Amniotic epithelial cell (primary cell): ENCODE measurements at regions not wholly inside any gene's neighbourhood (a gene's known extent, or its start where the extent isn't known, plus 50 kb on each side); places are given as distances from the start of the nearest gene placed in this dataset.

ENCODE experiments used
- DNase-seq: peaks from one replicate; pipeline ENCODE4 v3.0.0-alpha.2; 2010; ENCODE audit warnings: low read depth

DNA sequence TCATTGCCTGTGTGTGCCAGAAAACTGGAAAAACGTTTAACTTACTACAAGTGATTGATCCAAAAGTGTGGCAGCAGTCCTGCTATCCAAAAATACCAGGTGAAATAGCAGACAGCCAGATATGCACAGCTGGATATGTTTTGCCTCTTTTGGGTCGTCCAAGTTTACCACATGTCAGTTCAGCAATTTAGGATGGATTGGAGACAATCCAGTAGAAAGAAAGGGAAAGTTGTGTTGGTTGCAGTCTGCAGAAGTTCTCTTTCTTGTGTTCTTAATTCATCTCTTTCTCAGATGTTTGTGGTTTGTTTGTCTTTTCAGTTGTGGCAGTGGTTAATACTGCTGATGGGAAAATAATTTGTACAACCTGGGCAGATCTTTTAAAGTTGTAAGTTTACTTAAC lies 645.0 kb downstream of the PTPRC start:
- DNase-seq: no peak

DNA sequence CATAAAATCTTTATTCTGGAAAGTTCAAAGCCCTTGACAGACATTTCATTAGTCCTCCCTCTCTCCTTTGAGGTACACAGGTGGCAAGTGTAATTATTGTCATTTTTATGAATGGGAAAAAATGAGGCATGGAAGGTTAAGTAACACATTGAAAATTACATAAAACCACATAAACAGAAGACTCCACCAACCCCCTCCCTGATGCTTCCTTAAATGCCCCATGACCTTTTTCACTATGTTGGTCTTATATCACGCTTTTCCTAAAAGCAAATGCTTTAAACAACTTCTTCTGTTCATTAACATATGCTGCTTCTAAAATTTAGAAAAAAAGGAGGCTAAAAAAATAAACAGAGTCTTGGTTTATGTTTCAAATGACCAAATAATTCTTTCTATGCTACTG lies 648.4 kb downstream of the PTPRC start:
- no peak for DNase-seq

DNA sequence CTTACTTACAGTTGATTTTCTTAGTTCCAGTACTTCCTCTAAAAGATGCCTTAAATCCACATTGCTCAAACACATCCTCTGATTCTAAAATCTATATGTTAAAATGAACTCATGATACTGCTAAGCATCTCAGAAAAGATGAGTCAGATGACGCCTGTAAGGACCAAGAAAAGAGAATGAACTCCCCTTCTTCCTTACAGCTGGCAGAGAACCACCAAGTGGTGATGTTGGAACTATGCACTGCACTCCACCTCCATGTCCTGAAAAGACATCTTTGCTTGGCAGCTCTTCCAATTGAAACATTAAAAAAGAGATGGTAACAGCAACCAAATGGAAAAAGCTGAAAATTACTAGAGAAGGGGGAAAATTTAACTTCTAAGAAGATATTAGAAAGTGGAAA lies 648.8 kb downstream of the PTPRC start:
- DNase-seq: no peak

- DNase-seq: peak; percentile 63
Observed at GRCh38 chr1:199290186-199290585, 651.3 kb downstream of the PTPRC start.

DNA sequence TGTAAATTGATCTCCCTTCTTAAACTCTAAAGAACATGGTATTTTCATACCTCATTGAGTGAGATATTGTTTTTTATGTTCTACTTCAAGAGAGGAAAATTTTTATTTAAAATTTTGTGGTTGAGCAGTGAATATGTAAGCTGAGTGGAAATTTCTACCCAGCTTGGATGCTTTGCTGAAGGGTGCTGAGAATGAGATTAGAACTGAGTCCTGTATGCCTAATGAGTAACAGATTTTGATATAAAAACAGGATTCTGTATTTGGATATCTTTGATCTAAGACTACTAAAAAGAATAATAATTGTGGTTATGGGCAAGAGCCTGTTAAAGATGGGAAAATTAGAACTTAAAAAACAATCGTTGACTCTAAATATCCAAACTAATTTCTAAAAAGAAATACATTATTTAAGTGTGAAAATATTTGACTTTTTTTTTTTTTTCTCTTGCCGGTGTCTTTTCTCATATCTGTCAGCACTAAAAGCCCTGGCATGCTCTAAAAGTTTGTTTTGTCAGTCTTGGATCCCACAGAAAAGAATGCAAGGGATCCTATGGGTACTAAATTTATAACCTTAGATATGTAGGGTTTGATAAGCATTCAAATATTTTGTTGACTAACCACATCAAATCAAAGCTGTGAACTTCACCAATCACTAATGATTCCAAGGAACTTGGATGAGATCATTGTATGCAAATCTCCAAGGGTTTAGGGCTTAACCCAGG lies 652.3 kb downstream of the PTPRC start:
- DNase-seq: no peak

- no peak for DNase-seq
Observed at GRCh38 chr1:199292896-199293295, 654.1 kb downstream of the PTPRC start.

DNA sequence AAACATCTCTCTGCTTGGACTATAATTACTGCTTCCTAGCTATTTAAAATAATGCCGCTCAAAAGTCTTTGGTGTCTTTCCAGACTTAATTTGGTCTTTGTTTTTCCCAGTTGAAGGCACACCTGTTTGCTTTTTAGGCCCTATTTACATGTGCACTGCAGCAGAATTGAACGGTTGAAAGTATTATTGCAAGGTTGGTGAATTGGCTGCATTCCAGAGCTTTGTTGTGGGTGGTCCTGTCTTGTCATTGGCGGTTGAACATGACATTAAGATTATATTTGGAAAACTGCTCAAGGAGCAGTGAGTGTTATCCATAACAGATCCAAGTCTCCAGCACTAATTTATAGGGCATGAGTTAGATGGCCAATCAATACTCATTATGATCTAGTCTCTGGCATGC lies 656.3 kb downstream of the PTPRC start:
- no peak for DNase-seq

DNA sequence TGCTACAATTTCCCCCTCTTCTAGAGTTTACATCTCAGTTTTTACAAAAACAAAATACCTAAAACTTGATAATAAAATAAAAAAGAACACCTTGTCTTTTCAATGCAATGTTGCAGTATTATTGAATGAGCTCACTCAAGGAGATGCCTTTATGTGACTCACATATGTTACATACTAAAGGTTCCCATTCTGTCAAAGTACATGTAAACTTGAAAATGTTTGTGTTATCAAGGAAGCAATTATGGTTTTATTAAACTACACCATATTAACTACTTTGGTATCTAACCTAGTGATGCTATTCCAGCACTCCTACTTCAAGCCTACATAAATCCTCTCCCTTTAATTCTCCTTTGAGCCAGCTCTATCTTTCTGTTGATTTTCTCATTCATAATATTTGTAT lies 658.3 kb downstream of the PTPRC start:
- peak; percentile 67 for DNase-seq

DNA sequence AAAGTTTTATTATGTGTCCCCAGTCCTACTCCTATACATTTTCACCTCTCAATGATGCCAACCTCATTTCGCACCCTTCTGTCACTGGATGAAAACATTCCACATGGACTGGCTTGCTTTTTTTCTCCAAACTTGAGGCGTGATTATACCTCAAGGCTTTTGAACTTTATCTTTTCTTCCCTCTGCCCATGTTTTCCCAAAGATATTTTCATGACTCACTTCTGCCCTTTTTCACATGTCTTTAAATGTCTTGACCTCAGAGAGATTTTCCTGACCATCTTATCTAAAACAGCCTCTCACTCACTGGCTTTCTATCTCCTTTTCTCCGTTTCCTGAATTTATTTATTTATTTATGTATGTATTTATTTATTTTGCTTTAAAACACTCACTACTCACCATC lies 659.0 kb downstream of the PTPRC start:
- peak; percentile 85 for DNase-seq

- DNase-seq: peak; percentile 91
Observed at GRCh38 chr1:199298825-199299224, 660.0 kb downstream of the PTPRC start.

DNA sequence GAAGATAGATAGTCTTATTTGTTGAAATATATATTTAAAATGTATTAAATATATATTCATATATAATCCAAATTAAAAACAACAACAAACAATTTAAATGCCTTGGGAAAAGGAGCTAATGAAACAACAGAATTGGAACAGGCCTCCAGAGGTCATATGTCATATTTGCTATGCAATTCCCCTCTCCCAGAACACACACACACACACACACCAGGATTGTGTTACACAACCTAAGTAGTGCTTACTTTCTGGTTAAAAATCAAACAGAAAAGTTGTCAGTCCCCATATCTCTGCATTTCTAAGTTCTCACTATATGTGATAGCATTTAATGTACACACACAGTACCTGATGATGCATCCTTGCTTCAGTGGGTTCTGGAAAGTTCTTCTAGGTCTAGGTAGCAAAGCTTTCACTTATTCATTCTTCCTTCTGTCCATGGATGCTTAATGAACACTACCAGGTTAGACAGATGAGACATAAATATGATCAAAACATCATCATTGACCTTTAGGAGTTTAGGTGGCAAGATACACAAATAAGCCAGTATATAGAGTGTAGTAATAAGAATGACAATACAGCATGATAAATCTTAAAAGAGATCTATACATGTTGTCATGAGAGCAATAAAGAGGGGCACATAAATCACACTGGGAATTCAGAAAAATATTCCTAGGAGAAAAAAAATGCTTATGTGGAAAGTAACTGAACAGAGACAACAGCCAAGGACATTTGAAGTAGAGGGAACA lies 662.8 kb downstream of the PTPRC start:
- no peak for DNase-seq

DNA sequence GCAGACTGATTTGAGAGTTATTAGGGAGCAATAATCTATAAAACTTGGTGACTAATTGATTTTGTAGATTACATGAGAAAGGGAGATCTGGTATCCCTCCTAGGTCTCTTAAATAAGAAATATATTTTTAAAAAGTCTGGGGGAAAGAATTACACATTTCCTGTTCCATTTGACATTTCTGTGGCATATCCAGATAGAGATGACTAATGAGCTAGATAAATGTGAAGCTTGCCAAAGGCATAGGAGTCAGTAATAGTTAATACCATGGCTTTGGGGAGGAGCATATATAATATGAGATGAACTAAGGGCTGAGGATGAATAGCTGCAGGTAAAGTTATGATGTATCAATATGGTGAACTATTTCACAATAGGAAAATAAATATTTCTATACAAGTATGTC lies 663.7 kb downstream of the PTPRC start:
- peak; percentile 53 for DNase-seq

DNA sequence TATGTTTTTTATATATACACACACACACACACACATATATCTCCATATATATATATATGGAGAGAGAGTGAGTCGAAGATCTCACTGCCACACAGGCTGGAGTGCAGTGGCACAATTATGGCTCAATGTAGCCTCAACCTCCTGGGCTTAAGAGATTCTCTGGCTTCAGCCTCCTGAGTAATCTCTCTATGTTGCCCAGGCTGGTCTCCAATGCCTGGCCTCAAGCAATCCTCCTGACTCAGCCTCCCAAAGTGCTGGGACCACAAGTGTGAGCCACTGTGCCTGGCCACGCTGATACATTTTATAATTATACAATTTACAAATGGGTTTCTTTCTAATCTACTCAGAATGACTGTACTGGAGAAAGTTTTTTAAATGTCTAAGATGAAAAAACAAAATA lies 664.2 kb downstream of the PTPRC start:
- no peak for DNase-seq

DNA sequence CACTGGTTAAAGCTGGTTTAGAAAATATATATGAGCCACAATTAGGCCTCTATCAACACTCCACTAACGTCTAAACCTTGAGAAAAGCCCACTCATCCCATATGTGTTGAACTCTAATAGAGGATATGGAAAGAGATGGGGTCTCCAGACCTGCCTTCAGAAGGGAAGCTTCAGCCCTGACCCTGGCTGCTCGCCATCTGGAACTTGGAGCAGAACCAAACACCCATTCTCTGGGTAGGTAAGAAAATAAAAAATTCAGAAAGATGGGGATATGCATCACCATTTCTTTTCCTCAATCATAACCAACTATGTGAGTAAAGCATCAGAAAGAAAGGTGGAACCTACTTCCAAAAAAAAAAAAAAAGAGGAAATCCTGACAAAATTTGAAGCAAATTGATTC lies 666.2 kb downstream of the PTPRC start:
- no peak for DNase-seq

GRCh38 chr1:199307496-199308264 lies 668.8 kb downstream of the PTPRC start:
- no peak for DNase-seq

- no peak for DNase-seq
Observed at GRCh38 chr1:199308349-199308846, 669.6 kb downstream of the PTPRC start.

DNA sequence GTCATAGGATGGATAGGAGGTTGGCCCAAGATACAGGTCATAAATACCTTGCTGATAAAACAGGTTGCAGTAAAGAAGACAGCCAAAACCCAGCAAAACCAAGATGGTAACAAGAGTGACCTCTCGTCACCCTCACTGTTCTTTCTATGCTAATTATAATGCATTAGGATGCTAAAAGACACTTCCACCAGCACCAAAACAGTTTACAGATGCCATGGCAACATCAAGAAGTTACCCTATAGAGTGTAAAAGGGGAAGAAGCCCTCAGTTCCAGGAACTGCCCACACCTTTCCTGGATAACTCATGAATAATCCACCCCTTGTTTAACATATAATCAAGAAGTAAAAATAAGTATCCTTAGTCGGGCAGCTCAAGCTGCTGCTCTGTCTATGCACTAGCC lies 671.9 kb downstream of the PTPRC start:
- DNase-seq: no peak

DNA sequence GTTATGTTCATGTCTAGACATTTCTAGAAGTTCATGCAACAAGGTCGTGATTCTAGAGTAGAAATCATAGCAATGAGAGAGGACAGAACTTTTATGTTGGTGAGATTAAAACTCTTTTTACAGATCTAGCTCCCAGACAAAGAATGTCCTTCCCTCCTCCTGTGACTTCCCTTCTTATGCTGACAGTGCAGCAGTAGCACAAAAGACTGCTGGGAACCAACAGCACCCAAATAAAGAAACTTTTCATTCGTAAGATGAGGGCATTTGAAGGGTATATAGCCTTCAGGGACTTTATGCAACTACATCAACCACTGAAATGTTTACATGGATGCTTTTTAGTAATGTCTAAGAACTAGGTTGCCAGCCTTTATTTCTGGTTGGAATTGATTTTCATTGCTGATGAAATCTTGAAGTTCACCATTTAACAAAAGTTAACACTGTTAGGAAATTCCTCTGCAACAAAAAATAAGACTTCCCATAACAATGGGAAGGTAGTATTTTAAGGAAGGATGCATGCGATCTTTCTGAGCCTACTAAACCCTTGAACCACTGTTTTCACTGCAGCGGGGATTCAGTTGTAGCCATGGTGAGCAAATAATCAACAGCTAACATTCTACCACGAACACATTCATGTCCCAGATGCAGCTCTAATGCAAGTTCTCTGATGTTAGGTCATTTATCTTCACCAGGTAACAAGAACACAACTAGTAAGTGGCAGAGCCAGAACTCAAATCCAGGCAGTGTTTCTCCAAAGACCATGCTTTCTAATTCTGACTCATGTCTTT lies 672.8 kb downstream of the PTPRC start:
- no peak for DNase-seq

GRCh38 chr1:199312626-199313025 lies 673.8 kb downstream of the PTPRC start:
- DNase-seq: no peak

- no peak for DNase-seq
Observed at GRCh38 chr1:199313444-199313843, 674.6 kb downstream of the PTPRC start.

- no peak for DNase-seq
Observed at GRCh38 chr1:199319341-199319740, 680.5 kb downstream of the PTPRC start.

GRCh38 chr1:199322278-199322677 lies 683.4 kb downstream of the PTPRC start:
- no peak for DNase-seq
